A673 (cell line): ENCODE measurements at regions not wholly inside any gene's neighbourhood (a gene's known extent, or its start where the extent isn't known, plus 50 kb on each side); places are given as distances from the start of the nearest gene placed in this dataset.

Experiments used
- BruUV-seq: library from RNA; stranded (reverse); fragments of 400-500 nt; replicated peaks from 2 replicates; lab custom pipeline; 2021; lab: Mats Ljungman, UMichigan
- CTCF ChIA-PET: fragments of 300-600 bp; sonication (Branson Sonifier 250); formaldehyde crosslinking; loops from one replicate; lab custom pipeline; 2022; ENCODE audit warnings: antibody characterized with exemption; lab: Charles Lee
- POLR2A ChIA-PET: fragments of 300-600 bp; sonication (Branson Sonifier 250); formaldehyde crosslinking; loops from one replicate; lab custom pipeline; 2022; ENCODE audit warnings: antibody characterized with exemption; ENCODE audit not compliant: low non-redundant PET; lab: Charles Lee
- DNase-seq: peaks from one replicate; pipeline ENCODE4 v3.0.0-alpha.2; 2015; ENCODE audit warnings: low spot score
- H3K27ac ChIP-seq: fragments of 200-600 bp; sonication (generic); 2 replicates; pipeline ENCODE4 v1.5.1; 2016; ENCODE audit warnings: mixed run types, low read depth, mild to moderate bottlenecking, mixed read lengths, antibody characterized with exemption, low read length; ENCODE audit not compliant: poor library complexity, severe bottlenecking
- H3K27me3 ChIP-seq: fragments of 200-600 bp; sonication (generic); replicated peaks from 2 replicates; pipeline ENCODE4 v1.6.1; 2017; ENCODE audit warnings: mixed run types, low read depth, mild to moderate bottlenecking, mixed read lengths, antibody characterized with exemption, low read length; ENCODE audit not compliant: insufficient read depth, poor library complexity
- H3K36me3 ChIP-seq: fragments of 200-600 bp; sonication (generic); 2 replicates; pipeline ENCODE4 v1.6.1; 2016; ENCODE audit warnings: mixed run types, mild to moderate bottlenecking, mixed read lengths, antibody characterized with exemption, low read length; ENCODE audit not compliant: insufficient read depth, poor library complexity, severe bottlenecking
- H3K4me1 ChIP-seq: fragments of 200-600 bp; sonication (generic); 2 replicates; pipeline ENCODE4 v1.6.1; 2017; ENCODE audit warnings: mixed run types, mild to moderate bottlenecking, mixed read lengths, antibody characterized with exemption, low read length; ENCODE audit not compliant: insufficient read depth, poor library complexity, severe bottlenecking
- H3K4me3 ChIP-seq: fragments of 200-600 bp; sonication (generic); 2 replicates; pipeline ENCODE4 v1.5.1; 2016; ENCODE audit warnings: low read depth, mixed run types, mild to moderate bottlenecking, mixed read lengths, low read length; ENCODE audit not compliant: poor library complexity, severe bottlenecking
- H3K9me3 ChIP-seq: fragments of 200-600 bp; sonication (generic); 2 replicates; pipeline ENCODE4 v1.6.1; 2016; ENCODE audit warnings: mixed run types, low read depth, mild to moderate bottlenecking, mixed read lengths, antibody characterized with exemption, low read length; ENCODE audit not compliant: poor library complexity, severe bottlenecking
- EZH2 ChIP-seq: fragments of 200-600 bp; sonication (generic); IDR thresholded peaks from 2 replicates; pipeline ENCODE4 v1.6.1; 2017; ENCODE audit warnings: borderline replicate concordance, low read depth, mild to moderate bottlenecking, mixed read lengths, antibody characterized with exemption, low read length; ENCODE audit not compliant: poor library complexity, severe bottlenecking
- intact Hi-C: fragments of 100-400 bp; cut with micrococcal nuclease; formaldehyde crosslinking; loops from one replicate; pipeline ENCODE4 v1.10.0; 2022; ENCODE audit not compliant: unreplicated experiment
- TF ChIP-seq, protein P1 (sequence below): fragments of 300-800, 200-600 bp; sonication (generic); conservative IDR thresholded peaks from 2 replicates; pipeline ENCODE4 v1.5.1; 2017; ENCODE audit warnings: low read depth, mild to moderate bottlenecking, antibody characterized with exemption, low read length, moderate library complexity, mixed read lengths

- ChIA-PET POLR2A (no interaction called here), CTCF (no interaction called here)
- H3K9me3 ChIP-seq, result no peaks in the 10 kb centered on the region
- no peaks in the 10 kb centered on the region for H3K36me3 ChIP-seq
- no TSS peak for BruUV-seq
- no peak overlapping the region for H3K27ac ChIP-seq
- no peaks in the 10 kb centered on the region for H3K4me1 ChIP-seq
- H3K4me3 ChIP-seq, result no peak overlapping the region
- TF ChIP-seq EZH2, result no peak
- TF ChIP-seq, protein P1, sequence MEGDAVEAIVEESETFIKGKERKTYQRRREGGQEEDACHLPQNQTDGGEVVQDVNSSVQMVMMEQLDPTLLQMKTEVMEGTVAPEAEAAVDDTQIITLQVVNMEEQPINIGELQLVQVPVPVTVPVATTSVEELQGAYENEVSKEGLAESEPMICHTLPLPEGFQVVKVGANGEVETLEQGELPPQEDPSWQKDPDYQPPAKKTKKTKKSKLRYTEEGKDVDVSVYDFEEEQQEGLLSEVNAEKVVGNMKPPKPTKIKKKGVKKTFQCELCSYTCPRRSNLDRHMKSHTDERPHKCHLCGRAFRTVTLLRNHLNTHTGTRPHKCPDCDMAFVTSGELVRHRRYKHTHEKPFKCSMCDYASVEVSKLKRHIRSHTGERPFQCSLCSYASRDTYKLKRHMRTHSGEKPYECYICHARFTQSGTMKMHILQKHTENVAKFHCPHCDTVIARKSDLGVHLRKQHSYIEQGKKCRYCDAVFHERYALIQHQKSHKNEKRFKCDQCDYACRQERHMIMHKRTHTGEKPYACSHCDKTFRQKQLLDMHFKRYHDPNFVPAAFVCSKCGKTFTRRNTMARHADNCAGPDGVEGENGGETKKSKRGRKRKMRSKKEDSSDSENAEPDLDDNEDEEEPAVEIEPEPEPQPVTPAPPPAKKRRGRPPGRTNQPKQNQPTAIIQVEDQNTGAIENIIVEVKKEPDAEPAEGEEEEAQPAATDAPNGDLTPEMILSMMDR, result no peak
- intact Hi-C loops, result no loop called here
- DNase-seq, result no peak
- H3K27me3 ChIP-seq, result no peaks in the 10 kb centered on the region
Observed at GRCh38 chr11:127269911-127270310, 269.3 kb upstream of the KIRREL3 start.

- TF ChIP-seq, protein P1, result no peak
- TF ChIP-seq EZH2, result no peak
- Histone ChIP-seq H3K4me1 (no peaks in the 10 kb centered on the region), H3K36me3 (no peaks in the 10 kb centered on the region), H3K27ac (no peak overlapping the region), H3K9me3 (no peaks in the 10 kb centered on the region), H3K4me3 (no peak overlapping the region), H3K27me3 (no peaks in the 10 kb centered on the region)
- intact Hi-C loops, result no loop called here
- POLR2A ChIA-PET, result no interaction called here
- BruUV-seq, result no TSS peak
- DNase-seq, result no peak
- CTCF ChIA-PET, result no interaction called here
Observed at GRCh38 chr11:127268932-127269331, 268.4 kb upstream of the KIRREL3 start.

GRCh38 chr11:127268521-127268920 is 268.0 kb upstream of the KIRREL3 start:
- DNase-seq, result no peak
- no TSS peak for BruUV-seq
- no peaks in the 10 kb centered on the region for H3K36me3 ChIP-seq
- no peaks in the 10 kb centered on the region for H3K4me1 ChIP-seq
- H3K9me3 ChIP-seq, result no peaks in the 10 kb centered on the region
- no peak overlapping the region for H3K27ac ChIP-seq
- POLR2A ChIA-PET, result no interaction called here
- CTCF ChIA-PET, result no interaction called here
- H3K4me3 ChIP-seq, result no peak overlapping the region
- TF ChIP-seq, protein P1, result no peak
- no peak for TF ChIP-seq EZH2
- H3K27me3 ChIP-seq, result no peaks in the 10 kb centered on the region
- intact Hi-C loops, result no loop called here
